ENCODE measurements at regions not wholly inside any gene's neighbourhood (a gene's known extent, or its start where the extent isn't known, plus 50 kb on each side); places are given as distances from the start of the nearest gene placed in this dataset.

DNA sequence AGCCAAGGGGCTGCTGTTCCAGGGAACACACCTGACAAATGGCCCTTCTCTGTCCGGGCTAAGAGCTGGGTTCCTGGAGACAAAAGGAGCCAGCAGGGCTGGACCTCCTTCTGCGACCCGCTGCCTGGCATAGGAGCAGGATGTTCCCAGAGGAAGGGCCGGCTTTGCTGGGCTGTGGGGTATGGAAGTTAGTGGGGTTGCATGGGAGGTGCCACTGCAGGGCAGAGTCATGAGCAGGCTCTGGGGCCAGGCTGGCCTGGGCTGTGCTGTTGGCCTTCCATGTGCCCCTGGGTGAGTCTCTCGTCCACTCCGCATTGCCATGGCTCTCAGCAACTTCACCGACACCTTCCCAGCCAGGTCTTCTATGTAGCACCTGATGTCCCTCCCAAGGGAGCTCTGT lies 507.6 kb downstream of the PTPRU start:
- Histone ChIP-seq H3K4me3 (no peak overlapping the region), H3K9me3 (no peaks in the 10 kb centered on the region), H3K4me1 (no peaks in the 10 kb centered on the region), H3K27ac (no peak overlapping the region), H3K4me2 (no peak overlapping the region)
- DNase-seq (ENCODE audit: low read depth in 1 of 2, low spot score in 1 of 2) (no peak), ATAC-seq (no peak), FAIRE-seq (no peak)
- POLR2A ChIA-PET, result no interaction called here
- CTCF ChIA-PET, result interaction anchor here (2.2 kb wide), 1 partner anchor 14 kb away, joined by 6 read pairs; no protein-coding TSS in a partner anchor
- TF ChIP-seq KDM5A (IDR thresholded peaks at IDR 0.05), result no peak
- TF ChIP-seq POLR2A (IDR thresholded peaks at IDR 0.05; ENCODE audit: low read length), result no peak
- TF ChIP-seq, protein P1, sequence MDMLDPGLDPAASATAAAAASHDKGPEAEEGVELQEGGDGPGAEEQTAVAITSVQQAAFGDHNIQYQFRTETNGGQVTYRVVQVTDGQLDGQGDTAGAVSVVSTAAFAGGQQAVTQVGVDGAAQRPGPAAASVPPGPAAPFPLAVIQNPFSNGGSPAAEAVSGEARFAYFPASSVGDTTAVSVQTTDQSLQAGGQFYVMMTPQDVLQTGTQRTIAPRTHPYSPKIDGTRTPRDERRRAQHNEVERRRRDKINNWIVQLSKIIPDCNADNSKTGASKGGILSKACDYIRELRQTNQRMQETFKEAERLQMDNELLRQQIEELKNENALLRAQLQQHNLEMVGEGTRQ (IDR thresholded peaks at IDR 0.05), result no peak
- no peak for TF ChIP-seq SREBF2 (IDR thresholded peaks at IDR 0.05)
- TF ChIP-seq GATA3 (IDR thresholded peaks at IDR 0.05; ENCODE audit: borderline replicate concordance), result no peak
- no peak for TF ChIP-seq PHF8 (IDR thresholded peaks at IDR 0.05; ENCODE audit: borderline replicate concordance, low read depth)
- TF ChIP-seq, protein P2, sequence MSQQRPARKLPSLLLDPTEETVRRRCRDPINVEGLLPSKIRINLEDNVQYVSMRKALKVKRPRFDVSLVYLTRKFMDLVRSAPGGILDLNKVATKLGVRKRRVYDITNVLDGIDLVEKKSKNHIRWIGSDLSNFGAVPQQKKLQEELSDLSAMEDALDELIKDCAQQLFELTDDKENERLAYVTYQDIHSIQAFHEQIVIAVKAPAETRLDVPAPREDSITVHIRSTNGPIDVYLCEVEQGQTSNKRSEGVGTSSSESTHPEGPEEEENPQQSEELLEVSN (IDR thresholded peaks at IDR 0.05; ENCODE audit: borderline replicate concordance, low read depth), result no peak
- TF ChIP-seq CHD2 (IDR thresholded peaks at IDR 0.05; ENCODE audit: low read length, partially characterized antibody), result no peak
- TF ChIP-seq JUNB (IDR thresholded peaks at IDR 0.05), result no peak
- no peak for TF ChIP-seq RAD21 (conservative IDR thresholded peaks at IDR 0.05 in 1 of 2, IDR thresholded peaks at IDR 0.05 in 1 of 2)
- TF ChIP-seq POLR2AphosphoS2 (conservative IDR thresholded peaks at IDR 0.05; ENCODE audit: low read length), result no peak
- TF ChIP-seq MAZ (IDR thresholded peaks at IDR 0.05; ENCODE audit: borderline replicate concordance, low read depth, low read length), result no peak
- no peak for TF ChIP-seq FOSL2 (IDR thresholded peaks at IDR 0.05)
- no peak for TF ChIP-seq FOSL2 (CRISPR knock-in tag; IDR thresholded peaks at IDR 0.05)
- no peak for TF ChIP-seq KDM1A (IDR thresholded peaks at IDR 0.05; ENCODE audit: low read depth)
- no peak for TF ChIP-seq RFX5 (IDR thresholded peaks at IDR 0.05)
- 74% methylated on average over 5 of the region's 7 CpGs for WGBS (ENCODE audit: missing lambda C conversion rate)

DNA sequence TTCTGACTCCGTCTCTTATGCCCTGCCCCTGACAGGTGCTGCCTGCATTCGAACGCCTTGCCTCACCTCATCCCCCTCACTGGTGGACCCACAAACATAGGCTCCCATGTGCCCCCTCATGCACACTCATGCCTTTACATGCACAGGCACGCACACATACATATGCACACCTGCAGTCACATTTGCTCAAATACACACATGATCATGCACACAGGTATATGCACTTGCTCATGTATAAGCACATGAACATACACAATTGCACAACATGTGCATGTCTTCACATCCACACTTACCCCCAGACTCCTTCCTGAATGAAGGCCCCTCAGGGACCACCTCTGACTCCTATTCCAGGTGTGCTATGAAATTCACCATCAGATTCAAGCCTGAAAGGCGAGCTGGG lies 506.9 kb downstream of the PTPRU start:
- no peak overlapping the region for H3K4me2 ChIP-seq
- ChIA-PET POLR2A (no interaction called here), CTCF (no interaction called here)
- FAIRE-seq (no peak), DNase-seq (ENCODE audit: low read depth in 1 of 2, low spot score in 1 of 2) (no peak), ATAC-seq (no peak)
- TF ChIP-seq, protein P3, sequence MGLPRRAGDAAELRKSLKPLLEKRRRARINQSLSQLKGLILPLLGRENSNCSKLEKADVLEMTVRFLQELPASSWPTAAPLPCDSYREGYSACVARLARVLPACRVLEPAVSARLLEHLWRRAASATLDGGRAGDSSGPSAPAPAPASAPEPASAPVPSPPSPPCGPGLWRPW (IDR thresholded peaks at IDR 0.05), result no peak
- TF ChIP-seq ZFP36 (IDR thresholded peaks at IDR 0.05; ENCODE audit: borderline replicate concordance, partially characterized antibody) (no peak), KDM5A (IDR thresholded peaks at IDR 0.05) (no peak), HEYL (CRISPR knock-in tag; IDR thresholded peaks at IDR 0.05) (no peak), NFE2L2 (conservative IDR thresholded peaks at IDR 0.05; ENCODE audit: low read length) (no peak), BHLHE40 (IDR thresholded peaks at IDR 0.05; ENCODE audit: low read depth, low read length) (no peak), NPAS2 (CRISPR knock-in tag; IDR thresholded peaks at IDR 0.05; ENCODE audit: borderline replicate concordance) (no peak), HOXB13 (CRISPR knock-in tag; IDR thresholded peaks at IDR 0.05; ENCODE audit: low read depth) (no peak), PHF8 (IDR thresholded peaks at IDR 0.05; ENCODE audit: borderline replicate concordance, low read depth) (no peak), ZNF302 (CRISPR knock-in tag; IDR thresholded peaks at IDR 0.05) (no peak), EP300 (IDR thresholded peaks at IDR 0.05) (no peak), FOXS1 (CRISPR knock-in tag; IDR thresholded peaks at IDR 0.05) (no peak), RARB (CRISPR knock-in tag; IDR thresholded peaks at IDR 0.05) (no peak), EHMT2 (IDR thresholded peaks at IDR 0.05; ENCODE audit: low read depth) (no peak), CBX8 (IDR thresholded peaks at IDR 0.05) (no peak), HOXA7 (CRISPR knock-in tag; IDR thresholded peaks at IDR 0.05) (no peak)
- TF ChIP-seq, protein P4, sequence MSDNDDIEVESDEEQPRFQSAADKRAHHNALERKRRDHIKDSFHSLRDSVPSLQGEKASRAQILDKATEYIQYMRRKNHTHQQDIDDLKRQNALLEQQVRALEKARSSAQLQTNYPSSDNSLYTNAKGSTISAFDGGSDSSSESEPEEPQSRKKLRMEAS (IDR thresholded peaks at IDR 0.05), result no peak
- no peaks in the 10 kb centered on the region for H3K9me3 ChIP-seq
- H3K27ac ChIP-seq, result no peak overlapping the region
- no peak overlapping the region for H3K4me3 ChIP-seq
- H3K4me1 ChIP-seq, result no peaks in the 10 kb centered on the region
- 57% methylated on average over 5 of the region's 5 CpGs for WGBS (ENCODE audit: missing lambda C conversion rate)
